Karpas-422 (cell line): ENCODE measurements at regions not wholly inside any gene's neighbourhood (a gene's known extent, or its start where the extent isn't known, plus 50 kb on each side); places are given as distances from the start of the nearest gene placed in this dataset.

Experiments used
- DNase-seq: peaks from one replicate; pipeline ENCODE4 v3.0.0-alpha.2; 2015
- H2AFZ ChIP-seq: fragments of 200-600 bp; sonication (generic); 2 replicates; pipeline ENCODE4 v1.6.1; 2014; ENCODE audit warnings: antibody characterized with exemption, low read length, mixed read lengths
- H3K27ac ChIP-seq: fragments of 200-600 bp; sonication (generic); 2 replicates; pipeline ENCODE4 v1.5.1; 2014; ENCODE audit warnings: mild to moderate bottlenecking, low read length, moderate library complexity
- H3K27me3 ChIP-seq: fragments of 200-600 bp; sonication (generic); 2 replicates; pipeline ENCODE4 v1.6.1; 2014; ENCODE audit warnings: low read length, mixed read lengths
- H3K36me3 ChIP-seq: fragments of 200-600 bp; sonication (generic); 2 replicates; pipeline ENCODE4 v1.6.1; 2014; ENCODE audit warnings: low read length, mixed read lengths; ENCODE audit not compliant: insufficient read depth
- H3K4me1 ChIP-seq: fragments of 200-600 bp; sonication (generic); 2 replicates; pipeline ENCODE4 v1.6.1; 2014; ENCODE audit warnings: mild to moderate bottlenecking, low read length, mixed read lengths
- H3K4me2 ChIP-seq: fragments of 200-600 bp; sonication (generic); 2 replicates; pipeline ENCODE4 v1.6.1; 2014; ENCODE audit warnings: low read length, low read depth, mild to moderate bottlenecking; ENCODE audit not compliant: poor library complexity, severe bottlenecking
- H3K4me3 ChIP-seq: fragments of 200-600 bp; sonication (generic); 2 replicates; pipeline ENCODE4 v1.5.1; 2014; ENCODE audit warnings: mild to moderate bottlenecking, antibody characterized with exemption, low read length, mixed read lengths
- H3K79me2 ChIP-seq: fragments of 200-600 bp; sonication (generic); 2 replicates; pipeline ENCODE4 v1.6.1; 2014; ENCODE audit warnings: mild to moderate bottlenecking, low read length, mixed read lengths
- H3K9ac ChIP-seq: fragments of 200-600 bp; sonication (generic); 2 replicates; pipeline ENCODE4 v1.6.0; 2014; ENCODE audit warnings: low read length
- H3K9me2 ChIP-seq: fragments of 200-600 bp; sonication (generic), shearing (Covaris generic); replicated peaks from 2 replicates; pipeline ENCODE4 v1.6.0; 2014; ENCODE audit warnings: mild to moderate bottlenecking, low read length, moderate library complexity; ENCODE audit not compliant: insufficient read depth
- H3K9me3 ChIP-seq: fragments of 300-700, 200-600 bp; sonication (generic); 2 replicates; pipeline ENCODE4 v1.6.1; 2014; ENCODE audit warnings: low read length, mixed read lengths
- H4K20me1 ChIP-seq: fragments of 200-600 bp; sonication (generic); 2 replicates; pipeline ENCODE4 v1.6.1; 2014; ENCODE audit warnings: mild to moderate bottlenecking, antibody characterized with exemption, low read length, low read depth; ENCODE audit not compliant: insufficient read depth

DNA sequence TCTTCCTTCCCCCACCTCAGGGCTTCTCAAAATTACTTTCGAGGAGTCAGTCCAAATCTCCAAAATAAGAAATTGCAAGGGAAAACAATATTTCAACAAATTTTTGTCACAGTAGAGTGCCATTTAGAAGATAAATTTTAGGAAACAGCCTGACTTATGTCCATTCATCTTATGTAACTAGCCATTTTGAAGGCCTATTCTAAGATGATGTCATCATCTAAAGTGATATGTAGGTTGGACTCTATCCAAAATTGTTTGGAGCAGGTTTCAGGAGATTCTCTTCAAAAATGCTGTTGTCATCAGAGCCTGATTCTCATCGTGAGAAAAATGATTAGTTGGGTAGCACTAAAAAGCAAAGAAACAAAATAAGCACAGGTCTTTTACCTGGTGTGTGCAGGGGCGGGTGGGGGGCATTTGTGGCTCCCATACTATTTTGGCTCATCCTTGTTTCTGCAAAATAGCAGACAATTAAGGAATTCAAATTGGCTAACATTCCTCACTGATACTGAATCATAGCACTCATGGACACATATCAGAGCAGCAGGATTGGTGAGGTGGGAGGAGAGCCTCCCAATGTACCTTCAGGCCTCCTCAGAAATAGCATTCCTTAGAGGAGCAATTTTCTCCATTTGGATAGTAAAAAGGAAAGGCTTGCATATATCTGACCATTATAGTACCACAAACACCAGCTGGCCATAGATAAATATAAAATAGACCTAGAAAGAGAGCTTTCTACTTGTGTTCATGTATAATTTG is 360.9 kb upstream of the NAV3 start:
- Histone ChIP-seq H3K4me2 (no peak overlapping the region), H3K27ac (no peak overlapping the region), H3K9ac (no peak overlapping the region), H3K27me3 (no peaks in the 10 kb centered on the region), H3K4me1 (no peaks in the 10 kb centered on the region), H3K9me3 (no peaks in the 10 kb centered on the region), H4K20me1 (no peaks in the 10 kb centered on the region), H3K9me2 (no peaks in the 10 kb centered on the region), H2AFZ (no peak overlapping the region), H3K36me3 (no peaks in the 10 kb centered on the region), H3K4me3 (no peak overlapping the region), H3K79me2 (no peaks in the 10 kb centered on the region)
- DNase-seq = no peak

DNA sequence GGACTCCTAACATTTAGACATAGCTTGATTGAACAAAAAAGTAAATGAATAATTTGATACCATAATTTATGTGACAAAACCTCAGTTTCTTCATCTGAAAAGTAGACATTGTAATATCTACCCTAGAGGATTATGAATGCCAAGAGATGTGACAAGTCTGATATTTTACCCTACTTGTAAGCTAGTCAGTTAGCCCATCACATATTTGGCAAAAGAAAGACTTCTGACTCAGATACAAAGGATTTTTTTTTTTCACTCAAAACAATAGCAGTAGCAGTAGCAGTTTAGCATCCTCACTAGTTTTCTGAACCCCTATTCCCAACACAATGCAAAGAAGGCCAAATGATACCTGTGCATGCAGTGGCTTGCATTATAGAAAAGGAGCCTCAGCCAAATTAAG is 377.3 kb upstream of the E2F7 start:
- H4K20me1 ChIP-seq = no peaks in the 10 kb centered on the region
- H3K9me3 ChIP-seq = no peaks in the 10 kb centered on the region
- DNase-seq = no peak
- H3K27ac ChIP-seq = no peak overlapping the region
- H3K36me3 ChIP-seq = no peaks in the 10 kb centered on the region
- H3K27me3 ChIP-seq = no peaks in the 10 kb centered on the region
- no peak overlapping the region for H3K4me3 ChIP-seq
- no peak overlapping the region for H3K9ac ChIP-seq
- no peak overlapping the region for H3K4me2 ChIP-seq
- H3K4me1 ChIP-seq = no peaks in the 10 kb centered on the region
- H3K9me2 ChIP-seq = no peaks in the 10 kb centered on the region
- no peaks in the 10 kb centered on the region for H3K79me2 ChIP-seq
- H2AFZ ChIP-seq = no peak overlapping the region

- H3K27me3 ChIP-seq = no peaks in the 10 kb centered on the region
- H3K4me1 ChIP-seq = no peaks in the 10 kb centered on the region
- H3K36me3 ChIP-seq = no peaks in the 10 kb centered on the region
- H3K9me2 ChIP-seq = no peaks in the 10 kb centered on the region
- H3K79me2 ChIP-seq = no peaks in the 10 kb centered on the region
- DNase-seq = no peak
- no peak overlapping the region for H3K4me2 ChIP-seq
- H4K20me1 ChIP-seq = no peaks in the 10 kb centered on the region
- H2AFZ ChIP-seq = no peak overlapping the region
- no peak overlapping the region for H3K4me3 ChIP-seq
- no peak overlapping the region for H3K9ac ChIP-seq
- H3K27ac ChIP-seq = no peak overlapping the region
- H3K9me3 ChIP-seq = no peaks in the 10 kb centered on the region
Measured at GRCh38 chr12:77439749-77440148, 374.4 kb upstream of the E2F7 start.

DNA sequence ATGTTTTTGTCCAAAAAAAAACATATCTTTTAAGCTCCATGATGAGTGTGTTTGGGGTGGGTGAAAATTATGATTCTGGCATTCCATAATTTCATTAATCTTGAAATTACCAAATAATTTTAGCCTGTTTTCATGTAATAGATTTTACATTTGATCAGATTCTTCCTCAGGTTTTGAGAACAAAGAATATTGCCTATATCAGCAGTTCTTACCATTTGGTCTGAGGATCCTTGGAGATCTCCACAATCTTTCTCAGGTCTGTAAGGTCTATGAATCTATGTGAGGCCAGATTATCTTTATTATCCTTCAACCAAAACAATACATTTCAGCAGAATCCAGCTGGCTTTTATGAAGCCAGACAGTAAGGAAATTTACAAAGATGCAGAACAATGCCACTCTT is 373.3 kb upstream of the E2F7 start:
- no peaks in the 10 kb centered on the region for H3K27me3 ChIP-seq
- DNase-seq = no peak

GRCh38 chr12:77437206-77437605 is 371.8 kb upstream of the E2F7 start:
- no peaks in the 10 kb centered on the region for H3K9me3 ChIP-seq
- H3K27me3 ChIP-seq = no peaks in the 10 kb centered on the region
- no peak overlapping the region for H3K9ac ChIP-seq
- H3K4me2 ChIP-seq = no peak overlapping the region
- no peak overlapping the region for H2AFZ ChIP-seq
- H3K4me3 ChIP-seq = no peak overlapping the region
- H4K20me1 ChIP-seq = no peaks in the 10 kb centered on the region
- H3K36me3 ChIP-seq = no peaks in the 10 kb centered on the region
- H3K27ac ChIP-seq = no peak overlapping the region
- H3K9me2 ChIP-seq = no peaks in the 10 kb centered on the region
- no peak for DNase-seq
- H3K79me2 ChIP-seq = no peaks in the 10 kb centered on the region
- no peaks in the 10 kb centered on the region for H3K4me1 ChIP-seq

More for the DNA sequence above, 373.3 kb upstream of the E2F7 start:
- Histone ChIP-seq H3K36me3 (no peaks in the 10 kb centered on the region), H3K9me3 (no peaks in the 10 kb centered on the region), H3K4me3 (no peak overlapping the region), H3K9ac (no peak overlapping the region), H3K27ac (no peak overlapping the region), H2AFZ (no peak overlapping the region), H4K20me1 (no peaks in the 10 kb centered on the region), H3K79me2 (no peaks in the 10 kb centered on the region), H3K9me2 (no peaks in the 10 kb centered on the region), H3K4me1 (no peaks in the 10 kb centered on the region), H3K4me2 (no peak overlapping the region)

DNA sequence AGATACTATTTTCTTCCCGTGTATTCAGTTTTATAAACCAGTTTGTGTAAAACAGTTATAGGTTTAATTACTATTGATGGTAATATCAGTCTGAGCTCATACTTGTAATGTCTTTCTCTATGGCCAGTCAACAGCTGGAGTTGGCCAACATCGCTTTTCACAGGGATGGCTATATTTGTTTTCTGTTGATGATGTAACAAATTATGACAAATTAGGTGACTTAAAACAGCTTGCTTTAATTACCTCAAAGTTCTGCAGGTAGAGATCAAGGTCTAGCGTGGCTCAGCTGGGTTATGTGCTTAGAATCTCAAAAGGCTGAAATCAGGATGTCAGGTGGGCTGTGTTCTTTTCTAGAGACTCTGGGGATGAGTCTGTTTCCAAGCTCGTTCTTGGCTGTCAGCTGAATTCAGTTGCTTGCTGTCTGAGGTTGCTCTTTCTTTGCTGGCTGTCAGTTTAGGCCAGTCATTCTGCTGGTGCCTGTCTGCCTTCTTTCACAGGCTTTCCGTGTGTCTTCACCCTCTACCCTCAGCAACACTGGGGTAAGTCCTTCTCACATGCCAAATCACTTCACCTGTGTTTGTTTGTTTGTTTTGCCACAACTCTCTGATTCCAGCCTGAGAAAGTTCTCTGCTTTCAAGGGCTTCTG is 370.2 kb upstream of the E2F7 start:
- H3K79me2 ChIP-seq = no peaks in the 10 kb centered on the region
- no peak overlapping the region for H3K4me2 ChIP-seq
- H3K4me3 ChIP-seq = no peak overlapping the region
- H3K4me1 ChIP-seq = no peaks in the 10 kb centered on the region
- DNase-seq = no peak
- no peak overlapping the region for H2AFZ ChIP-seq
- H3K36me3 ChIP-seq = no peaks in the 10 kb centered on the region
- H3K9ac ChIP-seq = no peak overlapping the region
- no peak overlapping the region for H3K27ac ChIP-seq
- H3K27me3 ChIP-seq = no peaks in the 10 kb centered on the region
- no peaks in the 10 kb centered on the region for H3K9me2 ChIP-seq
- H4K20me1 ChIP-seq = no peaks in the 10 kb centered on the region
- H3K9me3 ChIP-seq = no peaks in the 10 kb centered on the region

DNA sequence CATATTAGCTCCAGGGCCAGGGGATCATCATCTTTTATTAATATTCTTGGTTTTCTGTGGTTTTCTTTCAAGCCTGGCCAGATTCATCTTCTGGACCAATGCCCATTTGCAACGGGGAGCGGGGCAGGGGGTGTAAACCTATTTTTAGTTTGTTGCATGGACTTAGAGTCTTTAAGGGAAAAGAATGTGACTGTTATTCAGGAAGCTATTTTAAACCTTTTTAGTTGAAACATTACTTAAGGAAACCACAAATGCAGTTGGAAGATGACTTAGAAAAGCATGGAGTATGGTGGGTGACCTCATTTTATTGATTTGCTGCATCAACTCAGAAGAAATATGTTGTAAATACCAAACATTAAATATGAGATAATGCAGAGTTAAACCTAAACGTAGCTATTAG is 368.4 kb upstream of the E2F7 start:
- Histone ChIP-seq H3K27me3 (no peaks in the 10 kb centered on the region), H3K4me2 (no peak overlapping the region), H3K4me3 (no peak overlapping the region), H3K4me1 (no peaks in the 10 kb centered on the region), H2AFZ (no peak overlapping the region), H3K9me2 (no peaks in the 10 kb centered on the region), H4K20me1 (no peaks in the 10 kb centered on the region), H3K36me3 (no peaks in the 10 kb centered on the region), H3K27ac (no peak overlapping the region), H3K79me2 (no peaks in the 10 kb centered on the region), H3K9me3 (no peaks in the 10 kb centered on the region), H3K9ac (no peak overlapping the region)
- no peak for DNase-seq

DNA sequence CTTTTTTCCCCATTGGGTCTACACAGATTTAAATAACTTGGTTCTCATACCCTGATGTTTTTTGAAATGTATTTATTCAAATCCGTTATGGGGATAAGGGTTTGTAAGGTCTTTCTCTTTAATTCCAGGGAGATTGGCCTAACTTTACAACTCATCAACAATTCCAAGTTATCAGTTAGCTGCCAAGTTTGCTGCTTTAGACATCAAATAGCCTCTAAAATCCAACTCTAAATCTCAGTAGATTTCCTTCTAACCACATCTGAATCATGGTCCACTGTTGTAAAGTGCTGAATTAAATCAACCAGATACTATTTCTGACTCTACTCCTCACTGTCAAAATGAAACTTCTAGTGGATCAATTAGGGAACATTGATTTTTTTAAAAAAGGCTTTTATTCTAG is 364.1 kb upstream of the E2F7 start:
- Histone ChIP-seq H3K27me3 (no peaks in the 10 kb centered on the region), H3K27ac (no peak overlapping the region), H3K9me2 (no peaks in the 10 kb centered on the region), H3K79me2 (no peaks in the 10 kb centered on the region), H3K9ac (no peak overlapping the region), H3K9me3 (no peaks in the 10 kb centered on the region), H3K4me2 (no peak overlapping the region), H3K4me1 (no peaks in the 10 kb centered on the region), H2AFZ (no peak overlapping the region), H3K36me3 (no peaks in the 10 kb centered on the region), H3K4me3 (no peak overlapping the region), H4K20me1 (no peaks in the 10 kb centered on the region)
- no peak for DNase-seq
